GM18951 (cell line): ENCODE measurements at regions not wholly inside any gene's neighbourhood (a gene's known extent, or its start where the extent isn't known, plus 50 kb on each side); places are given as distances from the start of the nearest gene placed in this dataset.

Experiments used
- POLR2A ChIP-seq: IDR thresholded peaks from 4 replicates; pipeline ENCODE4 v1.6.1; 2011; ENCODE audit warnings: mild to moderate bottlenecking; ENCODE audit not compliant: insufficient read length, insufficient read depth; ENCODE audit errors: extremely low read depth
- in situ Hi-C: fragments of 300-500 bp; cut with MboI; formaldehyde crosslinking; loops from one replicate; pipeline ENCODE4 v1.12.0; 2022; ENCODE audit warnings: low sequenced_read_pairs, mixed read lengths, inconsistent platforms; ENCODE audit not compliant: unreplicated experiment

- in situ Hi-C loops: no loop called here
- no peak for TF ChIP-seq POLR2A
Measured at GRCh38 chr6:149249370-149250357, 67.8 kb upstream of the TAB2 start.

- in situ Hi-C loops: no loop called here
- TF ChIP-seq POLR2A: no peak
Measured at GRCh38 chr6:149250951-149251350, 66.6 kb upstream of the TAB2 start.

- in situ Hi-C loops: no loop called here
- no peak for TF ChIP-seq POLR2A
Measured at GRCh38 chr6:149252622-149253021, 64.9 kb upstream of the TAB2 start.

- in situ Hi-C loops: no loop called here
- TF ChIP-seq POLR2A: no peak
Measured at GRCh38 chr6:149254253-149254652, 63.3 kb upstream of the TAB2 start.

- no peak for TF ChIP-seq POLR2A
Measured at GRCh38 chr6:149259753-149260152, 57.8 kb upstream of the TAB2 start.

GRCh38 chr6:149260214-149260874 is 57.2 kb upstream of the TAB2 start:
- TF ChIP-seq POLR2A: no peak

More at GRCh38 chr6:149259753-149260152, 57.8 kb upstream of the TAB2 start:
- in situ Hi-C loops: no loop called here

GRCh38 chr6:149261364-149262040 is 56.0 kb upstream of the TAB2 start:
- in situ Hi-C loops: no loop called here
- no peak for TF ChIP-seq POLR2A

More at GRCh38 chr6:149260214-149260874, 57.2 kb upstream of the TAB2 start:
- in situ Hi-C loops: no loop called here

- TF ChIP-seq POLR2A: no peak
- in situ Hi-C loops: no loop called here
Measured at GRCh38 chr6:149263321-149263720, 54.2 kb upstream of the TAB2 start.

- in situ Hi-C loops: no loop called here
Measured at GRCh38 chr6:149264629-149265028, 52.9 kb upstream of the TAB2 start.

GRCh38 chr6:149265945-149266344 is 51.6 kb upstream of the TAB2 start:
- in situ Hi-C loops: no loop called here
- TF ChIP-seq POLR2A: no peak

More at GRCh38 chr6:149264629-149265028, 52.9 kb upstream of the TAB2 start:
- no peak for TF ChIP-seq POLR2A

- no peak for TF ChIP-seq POLR2A
- in situ Hi-C loops: no loop called here
Measured at GRCh38 chr6:149266659-149267058, 50.9 kb upstream of the TAB2 start.

GRCh38 chr6:149267072-149267471 is 50.4 kb upstream of the TAB2 start:
- in situ Hi-C loops: no loop called here
- no peak for TF ChIP-seq POLR2A

GRCh38 chr6:149267513-149268043 is 49.9 kb upstream of the TAB2 start:
- in situ Hi-C loops: no loop called here
- no peak for TF ChIP-seq POLR2A
